A673 (cell line): ENCODE measurements at regions not wholly inside any gene's neighbourhood (a gene's known extent, or its start where the extent isn't known, plus 50 kb on each side); places are given as distances from the start of the nearest gene placed in this dataset.
"Not testable (repeated sequence)": the region's sequence is repeated elsewhere in the genome, so short reads cannot be mapped to it uniquely, and the experiment has no call there.

Experiments used
- EZH2 ChIP-seq: fragments of 200-600 bp; sonication (generic); IDR thresholded peaks from 2 replicates; pipeline ENCODE4 v1.6.1; 2017; ENCODE audit warnings: borderline replicate concordance, low read depth, mild to moderate bottlenecking, mixed read lengths, antibody characterized with exemption, low read length; ENCODE audit not compliant: poor library complexity, severe bottlenecking
- TF ChIP-seq, protein P1 (sequence below): fragments of 300-800, 200-600 bp; sonication (generic); conservative IDR thresholded peaks from 2 replicates; pipeline ENCODE4 v1.5.1; 2017; ENCODE audit warnings: low read depth, mild to moderate bottlenecking, antibody characterized with exemption, low read length, moderate library complexity, mixed read lengths

DNA sequence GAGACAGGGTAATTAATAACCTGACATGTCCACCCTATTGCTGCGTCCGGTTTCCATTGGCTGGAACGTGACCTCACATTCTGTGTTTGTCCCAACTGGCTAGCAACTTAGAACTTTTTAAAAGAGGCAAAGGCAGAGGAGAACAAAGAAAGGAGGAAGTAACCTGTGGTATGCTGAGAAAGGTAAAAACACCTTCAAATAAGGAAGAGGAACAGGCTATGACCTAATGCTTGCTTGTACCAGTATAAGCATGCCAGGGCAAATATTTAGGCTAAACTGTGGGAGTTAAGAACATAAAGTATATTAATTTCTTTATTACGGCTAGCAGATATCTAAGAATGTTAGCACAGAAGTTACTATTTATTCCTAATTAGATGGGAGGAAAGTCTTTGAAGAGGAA is 87.3 kb upstream of the MAP10 start:
- TF ChIP-seq, protein P1, sequence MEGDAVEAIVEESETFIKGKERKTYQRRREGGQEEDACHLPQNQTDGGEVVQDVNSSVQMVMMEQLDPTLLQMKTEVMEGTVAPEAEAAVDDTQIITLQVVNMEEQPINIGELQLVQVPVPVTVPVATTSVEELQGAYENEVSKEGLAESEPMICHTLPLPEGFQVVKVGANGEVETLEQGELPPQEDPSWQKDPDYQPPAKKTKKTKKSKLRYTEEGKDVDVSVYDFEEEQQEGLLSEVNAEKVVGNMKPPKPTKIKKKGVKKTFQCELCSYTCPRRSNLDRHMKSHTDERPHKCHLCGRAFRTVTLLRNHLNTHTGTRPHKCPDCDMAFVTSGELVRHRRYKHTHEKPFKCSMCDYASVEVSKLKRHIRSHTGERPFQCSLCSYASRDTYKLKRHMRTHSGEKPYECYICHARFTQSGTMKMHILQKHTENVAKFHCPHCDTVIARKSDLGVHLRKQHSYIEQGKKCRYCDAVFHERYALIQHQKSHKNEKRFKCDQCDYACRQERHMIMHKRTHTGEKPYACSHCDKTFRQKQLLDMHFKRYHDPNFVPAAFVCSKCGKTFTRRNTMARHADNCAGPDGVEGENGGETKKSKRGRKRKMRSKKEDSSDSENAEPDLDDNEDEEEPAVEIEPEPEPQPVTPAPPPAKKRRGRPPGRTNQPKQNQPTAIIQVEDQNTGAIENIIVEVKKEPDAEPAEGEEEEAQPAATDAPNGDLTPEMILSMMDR, result not testable (repeated sequence)
- not testable (repeated sequence) for TF ChIP-seq EZH2
